ENCODE measurements at regions not wholly inside any gene's neighbourhood (a gene's known extent, or its start where the extent isn't known, plus 50 kb on each side); places are given as distances from the start of the nearest gene placed in this dataset.

- DNase-seq (no peak), ATAC-seq (peak in 1 of 4 donors; percentile 46)
- Histone ChIP-seq H3K9me3 (no peaks in the 10 kb centered on the region), H3K4me3 (no peak overlapping the region), H3K4me1 (no peaks in the 10 kb centered on the region), H3K27ac (no peak overlapping the region), H3K27me3 (no peaks in the 10 kb centered on the region), H3K36me3 (no peaks in the 10 kb centered on the region)
- intact Hi-C loops (cut with DNase I) = no loop called here
- TF ChIP-seq POLR2A (IDR thresholded peaks at IDR 0.05) (no peak), CTCF (IDR thresholded peaks at IDR 0.05) (no peak)
- 61% methylated on average over 2 of the region's 2 CpGs for WGBS (ENCODE audit: insufficient coverage, low coverage, low lambda C conversion rate, missing lambda C conversion rate)
These were observed 179.3 kb upstream of the PZP start for GRCh38 chr12:9387450-9387849.

GRCh38 chr12:9383585-9383984 lies 175.4 kb upstream of the PZP start:
- Histone ChIP-seq H3K36me3 (no peaks in the 10 kb centered on the region), H3K9me3 (no peaks in the 10 kb centered on the region), H3K4me3 (no peak overlapping the region), H3K4me1 (no peaks in the 10 kb centered on the region), H3K27ac (no peak overlapping the region), H3K27me3 (no peaks in the 10 kb centered on the region)
- 61% methylated on average over 4 of the region's 4 CpGs for WGBS (ENCODE audit: insufficient coverage, low coverage, low lambda C conversion rate, missing lambda C conversion rate)
- no peak for ATAC-seq
- TF ChIP-seq CTCF (IDR thresholded peaks at IDR 0.05) (no peak), POLR2A (IDR thresholded peaks at IDR 0.05) (no peak)
- DNase-seq = no peak
- intact Hi-C loops (cut with DNase I) = no loop called here

GRCh38 chr12:9381619-9382018 lies 173.4 kb upstream of the PZP start:
- no CpG with 5 or more reads among the region's 2 CpGs for WGBS (ENCODE audit: insufficient coverage, low coverage, low lambda C conversion rate, missing lambda C conversion rate)
- no peak for TF ChIP-seq CTCF (IDR thresholded peaks at IDR 0.05)
- no peak for TF ChIP-seq POLR2A (IDR thresholded peaks at IDR 0.05)
- intact Hi-C loops (cut with DNase I) = no loop called here
- Histone ChIP-seq H3K27me3 (no peaks in the 10 kb centered on the region), H3K4me3 (no peak overlapping the region), H3K9me3 (no peaks in the 10 kb centered on the region), H3K4me1 (no peaks in the 10 kb centered on the region), H3K36me3 (no peaks in the 10 kb centered on the region), H3K27ac (no peak overlapping the region)
- no peak for DNase-seq
- peak in 2 of 4 donors; percentile 36 to 76 for ATAC-seq

GRCh38 chr12:9380650-9381049 lies 172.5 kb upstream of the PZP start:
- WGBS (ENCODE audit: insufficient coverage, low coverage, low lambda C conversion rate, missing lambda C conversion rate) = 94% methylated on average over 4 of the region's 4 CpGs
- intact Hi-C loops (cut with DNase I) = no loop called here
- H3K4me3 ChIP-seq = no peak overlapping the region
- no peaks in the 10 kb centered on the region for H3K4me1 ChIP-seq
- no peaks in the 10 kb centered on the region for H3K36me3 ChIP-seq
- ATAC-seq = no peak
- H3K9me3 ChIP-seq = no peaks in the 10 kb centered on the region
- no peaks in the 10 kb centered on the region for H3K27me3 ChIP-seq
- no peak overlapping the region for H3K27ac ChIP-seq
- TF ChIP-seq CTCF (IDR thresholded peaks at IDR 0.05) (no peak), POLR2A (IDR thresholded peaks at IDR 0.05) (no peak)
- no peak for DNase-seq
